Fibroblast of lung (primary cell): ENCODE measurements at regions not wholly inside any gene's neighbourhood (a gene's known extent, or its start where the extent isn't known, plus 50 kb on each side); places are given as distances from the start of the nearest gene placed in this dataset.
A peak's percentile ranks its signal among the peaks of the same experiment; 100 is the strongest.
"Not testable (repeated sequence)": the region's sequence is repeated elsewhere in the genome, so short reads cannot be mapped to it uniquely, and the experiment has no call there.

Source experiments
- DNase-seq, 2 donors: peaks; one replicate each; pipeline versions ENCODE4 v3.0.0 to v3.0.0-alpha.2; 2010; ENCODE audit warnings: low read depth in 2 of 2
- H2AFZ ChIP-seq: 2 replicates; pipeline ENCODE4 v1.5.1; 2012; ENCODE audit warnings: low read length, control low read depth, inconsistent platforms
- H3K27ac ChIP-seq: 2 replicates; pipeline ENCODE4 v1.5.1; 2011; ENCODE audit warnings: low read length, control low read depth; ENCODE audit not compliant: insufficient read depth
- H3K27me3 ChIP-seq: 2 replicates; pipeline ENCODE4 v1.5.1; 2011; ENCODE audit warnings: mild to moderate bottlenecking, low read length; ENCODE audit not compliant: control insufficient read depth, insufficient read depth
- H3K36me3 ChIP-seq: 2 replicates; pipeline ENCODE4 v1.5.1; 2011; ENCODE audit warnings: low read length; ENCODE audit not compliant: control insufficient read depth, insufficient read depth
- H3K4me1 ChIP-seq: 2 replicates; pipeline ENCODE4 v1.5.1; 2011; ENCODE audit warnings: low read length; ENCODE audit not compliant: control insufficient read depth, insufficient read depth; ENCODE audit errors: extremely low read depth
- H3K4me2 ChIP-seq: 2 replicates; pipeline ENCODE4 v1.5.1; 2011; ENCODE audit warnings: low read length, control low read depth; ENCODE audit not compliant: insufficient read depth; ENCODE audit errors: extremely low read depth
- H3K4me3 ChIP-seq, 4 experiments: fragments of 200-600 bp in 1 of 4; sonication (generic) in 1 of 4; replicated peaks in 1 of 4; 2 replicates each; pipeline ENCODE4 v1.5.1; 2011 to 2016; ENCODE audit warnings: low read length in 4 of 4, low read depth in 3 of 4, mild to moderate bottlenecking in 3 of 4, control low read depth in 2 of 4, inconsistent platforms in 1 of 4, mixed read lengths in 1 of 4; ENCODE audit not compliant: insufficient read depth in 1 of 4; ENCODE audit errors: control extremely low read depth in 1 of 4
- H3K79me2 ChIP-seq: 2 replicates; pipeline ENCODE4 v1.5.1; 2012; ENCODE audit warnings: mild to moderate bottlenecking, low read length, inconsistent platforms; ENCODE audit not compliant: control insufficient read depth, insufficient read depth
- H3K9ac ChIP-seq: 2 replicates; pipeline ENCODE4 v1.5.1; 2011; ENCODE audit warnings: mild to moderate bottlenecking, low read length, control low read depth; ENCODE audit not compliant: insufficient read depth
- H3K9me3 ChIP-seq: 2 replicates; pipeline ENCODE4 v1.5.1; 2012; ENCODE audit warnings: low read depth, low read length; ENCODE audit not compliant: control insufficient read depth, insufficient read depth
- H4K20me1 ChIP-seq: 2 replicates; pipeline ENCODE4 v1.5.1; 2011; ENCODE audit warnings: low read length; ENCODE audit not compliant: control insufficient read depth, insufficient read depth; ENCODE audit errors: extremely low read depth
- CTCF ChIP-seq, 2 donors: IDR thresholded peaks in 1 of 2; conservative IDR thresholded peaks in 1 of 2; 1 replicate in 1 of 2; 2 replicates in 1 of 2; pipeline ENCODE4 v1.5.1; 2011 to 2012; ENCODE audit warnings: low read length in 2 of 2, control low read depth in 1 of 2, inconsistent platforms in 1 of 2, low read depth in 1 of 2, mild to moderate bottlenecking in 1 of 2
- EZH2 ChIP-seq: IDR thresholded peaks from 2 replicates; pipeline ENCODE4 v1.5.1; 2012; ENCODE audit warnings: low read length, control low read depth, mild to moderate bottlenecking; ENCODE audit errors: missing control alignments

DNA sequence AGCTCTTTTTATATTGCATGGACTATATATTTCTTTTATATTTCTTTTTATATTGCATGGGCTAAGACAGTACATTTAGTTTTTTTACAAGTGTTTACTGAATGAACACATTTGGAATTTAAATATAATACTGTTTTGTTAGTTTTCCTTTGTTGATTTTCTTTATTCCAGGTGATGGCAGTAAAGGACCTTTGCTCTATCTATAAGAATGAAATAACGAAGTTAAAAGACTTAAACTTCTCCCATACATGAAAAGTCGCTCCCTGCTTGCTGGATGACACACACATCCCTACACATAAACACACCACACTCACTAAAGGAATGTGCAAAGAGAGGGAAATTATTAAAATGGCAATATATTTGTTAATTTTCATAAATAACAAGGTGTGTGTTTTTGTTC lies 102.5 kb upstream of the ANXA10 start:
- Histone ChIP-seq H3K4me3 (no peak overlapping the region), H3K36me3 (no peaks in the 10 kb centered on the region), H4K20me1 (no peaks in the 10 kb centered on the region), H2AFZ (no peak overlapping the region), H3K4me2 (no peak overlapping the region), H3K79me2 (no peaks in the 10 kb centered on the region), H3K9me3 (no peaks in the 10 kb centered on the region), H3K4me1 (no peaks in the 10 kb centered on the region), H3K27ac (no peak overlapping the region), H3K27me3 (no peaks in the 10 kb centered on the region), H3K9ac (no peak overlapping the region)
- DNase-seq: no peak
- no peak for TF ChIP-seq CTCF (conservative IDR thresholded peaks at IDR 0.05 in 1 of 2, IDR thresholded peaks at IDR 0.05 in 1 of 2; ENCODE audit: low read depth in 1 of 2, low read length in 2 of 2)
- no peak for TF ChIP-seq EZH2

DNA sequence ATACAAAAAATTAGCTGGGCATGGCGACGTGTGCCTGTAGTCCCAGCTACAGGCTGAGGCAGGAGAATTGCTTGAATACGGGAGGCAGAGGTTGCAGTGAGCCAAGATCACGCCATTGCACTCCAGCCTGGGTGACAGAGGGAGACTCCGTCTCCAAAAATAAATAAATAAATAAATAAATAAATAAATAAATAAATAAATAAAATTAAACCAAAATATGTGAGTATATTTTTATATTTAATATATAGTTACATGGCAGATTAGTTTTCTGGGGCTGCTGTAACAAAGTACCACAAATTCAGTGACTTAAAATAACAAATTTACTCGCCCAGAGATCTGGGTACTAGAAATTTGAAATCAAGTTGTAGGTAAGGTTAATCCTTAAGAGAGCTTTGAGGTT lies 84.2 kb upstream of the ANXA10 start:
- H3K4me3 ChIP-seq, H3K27ac ChIP-seq, H2AFZ ChIP-seq, H3K4me2 ChIP-seq, H3K79me2 ChIP-seq, H3K27me3 ChIP-seq, H4K20me1 ChIP-seq, DNase-seq, H3K9me3 ChIP-seq, H3K4me1 ChIP-seq, H3K9ac ChIP-seq, H3K36me3 ChIP-seq: not testable (repeated sequence)

- Histone ChIP-seq H4K20me1 (no peaks in the 10 kb centered on the region), H2AFZ (no peak overlapping the region), H3K4me2 (no peak overlapping the region), H3K27ac (no peak overlapping the region), H3K9ac (no peak overlapping the region), H3K9me3 (no peaks in the 10 kb centered on the region), H3K79me2 (no peaks in the 10 kb centered on the region), H3K4me1 (no peaks in the 10 kb centered on the region), H3K36me3 (no peaks in the 10 kb centered on the region), H3K27me3 (no peaks in the 10 kb centered on the region), H3K4me3 (no peak overlapping the region)
- DNase-seq: peak in 1 of 2 donors; percentile 30
- TF ChIP-seq EZH2: no peak
- TF ChIP-seq CTCF (conservative IDR thresholded peaks at IDR 0.05 in 1 of 2, IDR thresholded peaks at IDR 0.05 in 1 of 2; ENCODE audit: low read depth in 1 of 2, low read length in 2 of 2): no peak
Measured at GRCh38 chr4:168019019-168019651, 73.2 kb upstream of the ANXA10 start.
